Activated CD4-positive, alpha-beta T cell treated with anti-CD3 and anti-CD28 coated beads for 36 hours (primary cell): ENCODE measurements at regions not wholly inside any gene's neighbourhood (a gene's known extent, or its start where the extent isn't known, plus 50 kb on each side); places are given as distances from the start of the nearest gene placed in this dataset.

Experiments used
- ATAC-seq: fragments of 200-7000 bp; cut with Tn5 transposase; one replicate; pipeline ENCODE4 v1.10.0; 2021; ENCODE audit warnings: mild to moderate bottlenecking, moderate library complexity
- CTCF ChIA-PET: fragments of 350-600 bp; sonication (Branson Sonifier 250); formaldehyde crosslinking; loops from one replicate; lab custom pipeline; 2021; ENCODE audit warnings: antibody characterized with exemption; lab: Charles Lee
- POLR2A ChIA-PET: fragments of 350-600 bp; sonication (Branson Sonifier 250); formaldehyde crosslinking; loops from one replicate; lab custom pipeline; 2021; ENCODE audit warnings: antibody characterized with exemption, inconsistent platforms; lab: Charles Lee
- DNase-seq: peaks from one replicate; pipeline ENCODE4 v3.0.0-alpha.2; 2020
- H3K27ac Mint-ChIP-seq: one replicate; pipeline ENCODE4 v1.8.0; 2021; ENCODE audit warnings: mixed read lengths
- H3K27me3 Mint-ChIP-seq: one replicate; pipeline ENCODE4 v1.8.0; 2021; ENCODE audit warnings: mixed read lengths
- H3K36me3 Mint-ChIP-seq: one replicate; pipeline ENCODE4 v1.8.0; 2021; ENCODE audit warnings: low read depth, mixed read lengths
- H3K4me1 Mint-ChIP-seq: one replicate; pipeline ENCODE4 v1.8.0; 2021; ENCODE audit warnings: mixed read lengths
- H3K4me3 Mint-ChIP-seq: one replicate; pipeline ENCODE4 v1.8.0; 2021; ENCODE audit warnings: mild to moderate bottlenecking, moderate library complexity, mixed read lengths
- H3K9me3 Mint-ChIP-seq: one replicate; pipeline ENCODE4 v1.8.0; 2021; ENCODE audit warnings: low read depth, mixed read lengths
- intact Hi-C, 2 experiments: fragments of 100-400 bp; cut with DNase I in 1 of 2; cut with micrococcal nuclease in 1 of 2; formaldehyde crosslinking; loops; one replicate each; pipeline versions ENCODE4 v1.14.2 to v1.15.1; 2022 to 2024; cut with DNase I, micrococcal nuclease

DNA sequence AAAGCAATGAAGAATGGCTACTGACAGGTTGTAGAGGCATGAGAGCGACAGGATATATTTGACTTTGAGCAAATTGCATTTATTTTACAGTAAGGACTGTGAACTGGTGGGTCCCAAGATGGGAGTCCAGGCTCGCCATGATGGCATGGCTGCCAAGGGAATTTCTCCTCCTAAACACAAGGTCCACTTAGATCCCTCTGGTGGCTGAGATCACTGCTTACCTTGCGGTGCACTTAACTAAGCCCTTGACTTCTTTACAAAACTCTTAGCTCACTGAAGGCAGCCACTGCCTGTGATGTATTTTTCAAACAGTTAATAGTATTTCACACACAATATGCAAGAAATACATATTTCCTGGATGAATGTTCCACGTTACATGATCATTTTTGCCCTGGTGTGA is 50.3 kb upstream of the SORBS2 start:
- intact Hi-C loops, result no loop called here

GRCh38 chr4:185863946-185864345 is 52.0 kb upstream of the SORBS2 start:
- H3K4me1 Mint-ChIP-seq, result no peaks in the 10 kb centered on the region
- H3K27ac Mint-ChIP-seq, result no peak overlapping the region
- H3K9me3 Mint-ChIP-seq, result peaks cover 4% of the 10 kb centered on the region
- no peak for DNase-seq
- H3K27me3 Mint-ChIP-seq, result peaks cover 10% of the 10 kb centered on the region
- POLR2A ChIA-PET, result no interaction called here
- intact Hi-C loops, result no loop called here
- CTCF ChIA-PET, result no interaction called here
- ATAC-seq, result no peak
- no peak overlapping the region for H3K4me3 Mint-ChIP-seq
- H3K36me3 Mint-ChIP-seq, result no peaks in the 10 kb centered on the region

More for the DNA sequence above, 50.3 kb upstream of the SORBS2 start:
- Mint-ChIP-seq H3K36me3 (no peaks in the 10 kb centered on the region), H3K9me3 (peaks cover 12% of the 10 kb centered on the region), H3K4me1 (no peaks in the 10 kb centered on the region), H3K27me3 (peaks cover 9% of the 10 kb centered on the region), H3K27ac (no peak overlapping the region), H3K4me3 (no peak overlapping the region)
- ChIA-PET POLR2A (no interaction called here), CTCF (no interaction called here)
- DNase-seq, result no peak
- no peak for ATAC-seq

DNA sequence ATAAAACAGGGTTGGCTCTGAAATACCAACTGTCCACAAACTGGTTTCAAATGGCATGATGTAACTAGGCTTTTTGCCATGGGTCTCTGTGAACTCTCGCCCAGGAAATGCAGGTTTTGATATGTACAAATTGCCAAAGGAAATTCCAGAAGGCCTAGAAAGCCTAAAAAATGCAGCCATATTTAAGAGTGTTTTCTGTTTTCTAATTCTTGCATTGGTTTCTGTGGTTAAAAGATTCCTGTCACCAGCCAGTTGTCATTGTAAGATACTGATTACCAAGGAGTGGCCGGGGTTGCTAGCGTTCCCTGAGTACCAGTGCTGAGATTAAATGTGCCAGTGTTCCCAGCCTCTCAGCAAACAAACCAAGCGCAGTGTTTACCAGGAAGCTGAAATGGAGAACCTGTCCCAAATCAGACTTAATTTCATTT is 53.9 kb upstream of the SORBS2 start:
- POLR2A ChIA-PET, result no interaction called here
- Mint-ChIP-seq H3K27me3 (peaks cover 4% of the 10 kb centered on the region), H3K4me3 (no peak overlapping the region), H3K9me3 (no peaks in the 10 kb centered on the region), H3K36me3 (no peaks in the 10 kb centered on the region), H3K4me1 (no peaks in the 10 kb centered on the region), H3K27ac (no peak overlapping the region)
- DNase-seq, result no peak
- intact Hi-C loops, result no loop called here
- CTCF ChIA-PET, result no interaction called here
- ATAC-seq, result no peak

DNA sequence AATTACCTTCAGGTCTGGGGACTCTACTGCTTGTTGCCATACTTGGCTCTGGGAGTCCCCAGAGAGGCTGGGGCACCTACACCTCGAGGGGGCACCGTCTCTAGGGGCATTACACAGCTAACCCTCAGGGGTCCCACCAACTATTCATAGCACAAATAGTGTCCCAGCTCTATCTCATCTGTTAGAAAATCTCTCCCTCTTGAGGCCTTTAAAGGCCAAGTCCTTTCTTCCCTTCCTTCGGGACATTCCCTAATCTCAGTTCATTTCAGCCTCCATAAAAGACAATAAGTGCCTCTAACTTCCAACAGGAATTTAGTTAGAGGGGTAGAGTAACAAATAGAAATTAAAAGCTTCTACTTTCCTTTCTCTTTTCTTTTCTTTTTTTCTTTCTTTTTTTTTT is 55.8 kb upstream of the SORBS2 start:
- H3K36me3 Mint-ChIP-seq, result no peaks in the 10 kb centered on the region
- H3K27ac Mint-ChIP-seq, result no peak overlapping the region
- H3K4me3 Mint-ChIP-seq, result no peak overlapping the region
- no peaks in the 10 kb centered on the region for H3K9me3 Mint-ChIP-seq
- ATAC-seq, result no peak
- H3K4me1 Mint-ChIP-seq, result no peaks in the 10 kb centered on the region
- CTCF ChIA-PET, result no interaction called here
- POLR2A ChIA-PET, result no interaction called here
- DNase-seq, result no peak
- intact Hi-C loops, result no loop called here
- peaks cover 2% of the 10 kb centered on the region for H3K27me3 Mint-ChIP-seq

- H3K27ac Mint-ChIP-seq, result no peak overlapping the region
These were observed 57.0 kb upstream of the SORBS2 start for GRCh38 chr4:185868983-185869382.

DNA sequence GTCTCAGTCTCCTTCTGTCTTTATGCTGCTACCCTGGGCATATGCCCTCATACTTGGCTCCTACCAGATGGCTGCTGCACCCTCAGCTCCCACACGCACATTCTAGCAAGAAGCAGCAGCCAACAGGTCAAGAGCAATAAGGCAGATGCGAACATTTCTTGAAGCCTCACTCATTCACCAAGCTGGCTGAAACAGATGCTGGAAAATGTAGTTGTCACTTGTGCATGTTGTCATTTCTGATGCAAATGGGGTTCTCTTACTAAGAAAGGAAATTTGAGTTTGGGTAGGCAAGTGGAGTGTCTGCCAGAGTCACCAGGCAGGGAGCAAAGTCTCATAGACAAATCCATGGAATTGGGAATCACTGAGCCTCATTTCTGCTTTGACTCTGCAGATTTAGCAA is 57.4 kb upstream of the SORBS2 start:
- ChIA-PET POLR2A (no interaction called here), CTCF (no interaction called here)
- Mint-ChIP-seq H3K36me3 (no peaks in the 10 kb centered on the region), H3K27ac (no peak overlapping the region), H3K9me3 (no peaks in the 10 kb centered on the region), H3K4me3 (no peak overlapping the region), H3K4me1 (no peaks in the 10 kb centered on the region), H3K27me3 (peaks cover 2% of the 10 kb centered on the region)
- intact Hi-C loops, result no loop called here
- no peak for DNase-seq
- no peak for ATAC-seq

More at GRCh38 chr4:185868983-185869382, 57.0 kb upstream of the SORBS2 start:
- no peak overlapping the region for H3K4me3 Mint-ChIP-seq
- ATAC-seq (no peak), DNase-seq (no peak)
- H3K9me3 Mint-ChIP-seq, result no peaks in the 10 kb centered on the region
- H3K36me3 Mint-ChIP-seq, result no peaks in the 10 kb centered on the region
- POLR2A ChIA-PET, result no interaction called here
- CTCF ChIA-PET, result no interaction called here
- H3K27me3 Mint-ChIP-seq, result peaks cover 2% of the 10 kb centered on the region
- no peaks in the 10 kb centered on the region for H3K4me1 Mint-ChIP-seq
- intact Hi-C loops, result no loop called here

- intact Hi-C loops, result no loop called here
- Mint-ChIP-seq H3K4me1 (no peaks in the 10 kb centered on the region), H3K27me3 (peaks cover 2% of the 10 kb centered on the region), H3K36me3 (no peaks in the 10 kb centered on the region), H3K9me3 (no peaks in the 10 kb centered on the region), H3K4me3 (no peak overlapping the region), H3K27ac (no peak overlapping the region)
- ChIA-PET POLR2A (no interaction called here), CTCF (no interaction called here)
- no peak for ATAC-seq
- no peak for DNase-seq
These were observed 58.4 kb upstream of the SORBS2 start for GRCh38 chr4:185870366-185870765.

DNA sequence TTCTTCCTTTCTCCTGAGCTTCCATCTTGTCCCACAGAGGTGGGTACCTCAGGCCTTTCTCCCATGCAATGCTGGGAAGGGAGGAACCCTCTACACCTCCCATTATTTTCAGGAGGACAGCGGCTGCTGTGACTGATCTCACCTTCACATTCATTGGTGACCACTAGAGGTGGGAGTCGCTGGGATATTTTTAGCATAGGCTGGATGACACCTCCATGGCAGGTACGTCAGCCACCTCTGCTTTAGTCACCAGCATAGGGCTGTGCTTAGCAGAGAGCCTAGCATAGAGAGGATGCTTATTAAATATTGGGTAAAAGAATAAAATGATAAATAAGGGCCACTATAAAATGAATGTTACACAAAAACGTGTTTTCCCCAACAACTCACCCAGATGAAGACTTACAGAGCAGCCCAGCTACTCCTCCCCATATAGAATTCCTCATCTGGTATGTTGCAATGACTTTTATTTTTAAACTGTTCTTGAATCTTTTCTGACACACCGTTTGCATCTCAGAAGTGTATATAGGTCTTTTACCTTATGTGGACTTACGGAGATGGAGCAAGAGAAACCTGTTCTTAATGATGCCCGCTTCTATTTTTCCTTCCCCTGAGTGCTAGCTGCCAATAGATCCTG is 60.9 kb upstream of the SORBS2 start:
- no peak for ATAC-seq
- ChIA-PET CTCF (no interaction called here), POLR2A (interaction anchor here (0.6 kb wide), 1 partner anchor 13 kb away, joined by 3 read pairs; no protein-coding TSS in a partner anchor)
- H3K9me3 Mint-ChIP-seq, result no peaks in the 10 kb centered on the region
- peaks cover 5% of the 10 kb centered on the region for H3K27me3 Mint-ChIP-seq
- no peak overlapping the region for H3K27ac Mint-ChIP-seq
- no peak for DNase-seq
- no peaks in the 10 kb centered on the region for H3K4me1 Mint-ChIP-seq
- H3K4me3 Mint-ChIP-seq, result no peak overlapping the region
- H3K36me3 Mint-ChIP-seq, result no peaks in the 10 kb centered on the region
- intact Hi-C loops, result no loop called here

DNA sequence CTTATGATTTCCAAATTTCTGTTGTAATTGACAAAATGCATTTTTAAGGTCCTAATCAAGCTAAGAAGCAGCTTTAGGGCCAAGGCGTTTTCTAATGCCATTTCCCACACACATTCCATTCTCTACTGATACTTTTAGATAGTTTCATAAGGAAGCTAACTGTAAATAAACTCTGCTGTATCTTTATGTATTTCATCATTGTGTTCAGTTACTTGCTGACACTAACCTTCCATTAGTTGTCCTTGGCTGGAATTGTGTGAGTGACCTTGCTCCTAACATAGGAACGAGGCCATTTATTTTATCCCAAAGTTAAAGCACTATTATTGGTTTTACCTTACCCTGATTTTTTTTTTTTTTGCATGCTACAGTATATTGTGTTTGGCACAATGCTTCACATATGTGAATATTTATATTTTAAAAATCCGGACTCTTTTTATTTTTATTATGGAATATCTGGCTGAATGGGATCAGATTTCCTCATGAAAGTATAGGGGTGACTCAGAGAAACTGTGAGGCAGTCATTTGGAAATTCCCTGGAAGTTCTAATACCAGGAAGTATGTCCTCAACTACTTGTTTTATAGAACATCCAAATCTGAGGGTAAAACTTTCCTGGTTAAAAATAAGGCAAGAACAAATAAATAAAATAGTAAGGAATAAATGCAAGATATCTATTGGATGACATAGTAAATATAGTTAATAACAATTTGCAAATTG is 62.7 kb upstream of the SORBS2 start:
- peaks cover 4% of the 10 kb centered on the region for H3K27me3 Mint-ChIP-seq
- ATAC-seq, result no peak
- no peak overlapping the region for H3K4me3 Mint-ChIP-seq
- POLR2A ChIA-PET, result no interaction called here
- DNase-seq, result no peak
- intact Hi-C loops, result no loop called here
- H3K9me3 Mint-ChIP-seq, result peaks cover 1% of the 10 kb centered on the region
- CTCF ChIA-PET, result interaction anchor here (0.6 kb wide), 2 partner anchors 369 to 1444 kb away, joined by 3 read pairs; no protein-coding TSS in a partner anchor
- H3K4me1 Mint-ChIP-seq, result no peaks in the 10 kb centered on the region
- H3K27ac Mint-ChIP-seq, result no peak overlapping the region
- H3K36me3 Mint-ChIP-seq, result no peaks in the 10 kb centered on the region

DNA sequence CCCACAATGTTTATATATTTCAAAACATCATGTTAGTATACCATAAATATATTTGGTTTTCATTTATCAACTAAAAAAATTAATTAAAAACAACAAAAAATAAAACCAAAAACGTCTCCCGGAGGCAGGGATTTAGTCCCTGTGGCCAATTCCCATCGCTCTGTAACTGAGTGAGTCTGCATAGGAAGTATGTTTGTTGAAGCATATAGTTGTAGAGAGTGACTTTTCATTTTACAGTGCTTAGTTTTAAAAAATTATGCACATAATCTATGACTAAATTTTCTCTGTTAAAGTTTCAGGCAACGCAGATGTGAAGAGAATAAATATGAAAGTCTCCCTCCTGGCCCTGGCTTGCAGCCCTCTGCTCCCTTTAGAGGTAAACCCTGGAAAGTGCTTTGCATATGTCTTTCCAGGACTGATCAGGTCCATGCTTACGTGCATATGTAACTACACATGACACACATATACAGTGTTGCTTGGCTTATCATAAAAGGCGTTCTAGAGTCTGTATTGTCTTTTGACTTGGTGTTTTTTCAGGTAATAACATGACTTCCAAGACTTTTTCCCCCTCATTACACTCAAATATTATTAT is 63.4 kb upstream of the SORBS2 start:
- Mint-ChIP-seq H3K27ac (no peak overlapping the region), H3K4me1 (no peaks in the 10 kb centered on the region), H3K36me3 (no peaks in the 10 kb centered on the region), H3K4me3 (no peak overlapping the region), H3K27me3 (peaks cover 5% of the 10 kb centered on the region), H3K9me3 (peaks cover 3% of the 10 kb centered on the region)
- intact Hi-C loops, result no loop called here
- ChIA-PET CTCF (interaction anchor here (0.6 kb wide), 1 partner anchor 1443 kb away, joined by 3 read pairs; no protein-coding TSS in a partner anchor), POLR2A (no interaction called here)
- DNase-seq (no peak), ATAC-seq (no peak)

DNA sequence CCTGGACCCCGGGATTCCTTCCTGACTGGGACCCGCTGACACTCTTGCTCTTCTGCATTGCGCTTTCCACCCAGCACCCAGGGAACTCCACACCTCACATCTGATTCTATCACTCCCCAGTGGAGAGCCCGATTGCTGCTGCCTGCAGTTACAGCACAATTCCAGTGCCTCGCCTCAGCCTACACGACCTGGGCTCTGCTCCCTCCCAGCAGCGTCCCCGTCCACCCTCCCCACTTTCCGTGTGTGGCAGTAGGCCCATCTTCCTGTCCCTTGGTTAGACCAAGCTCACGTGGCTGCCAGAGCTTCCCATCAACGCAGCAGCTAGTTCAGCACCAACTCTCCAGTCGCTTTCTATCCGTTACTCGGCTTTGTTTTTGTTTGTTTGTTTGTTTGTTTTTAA is 66.6 kb upstream of the SORBS2 start:
- peaks cover 3% of the 10 kb centered on the region for H3K9me3 Mint-ChIP-seq
- ChIA-PET CTCF (no interaction called here), POLR2A (no interaction called here)
- H3K4me1 Mint-ChIP-seq, result no peaks in the 10 kb centered on the region
- H3K4me3 Mint-ChIP-seq, result no peak overlapping the region
- no peak overlapping the region for H3K27ac Mint-ChIP-seq
- no peak for DNase-seq
- ATAC-seq, result no peak
- no peaks in the 10 kb centered on the region for H3K36me3 Mint-ChIP-seq
- peaks cover 5% of the 10 kb centered on the region for H3K27me3 Mint-ChIP-seq
- intact Hi-C loops, result no loop called here
